Activated CD4-positive, alpha-beta T cell treated with anti-CD3 and anti-CD28 coated beads, Interleukin-2, amount 10 ng/mL, durations not matched to agents 24 days and 14 days (primary cell): ENCODE measurements at regions not wholly inside any gene's neighbourhood (a gene's known extent, or its start where the extent isn't known, plus 50 kb on each side); places are given as distances from the start of the nearest gene placed in this dataset.

ENCODE experiments used
- DNase-seq: peaks from one replicate; pipeline ENCODE4 v3.0.0; 2022
- H3K27ac Mint-ChIP-seq: one replicate; pipeline ENCODE4 v1.8.0; 2022; ENCODE audit warnings: mild to moderate bottlenecking, mixed read lengths
- H3K27me3 Mint-ChIP-seq: one replicate; pipeline ENCODE4 v1.8.0; 2022; ENCODE audit warnings: mixed read lengths
- H3K36me3 Mint-ChIP-seq: one replicate; pipeline ENCODE4 v1.8.0; 2022; ENCODE audit warnings: low read depth, mild to moderate bottlenecking, mixed read lengths
- H3K4me1 Mint-ChIP-seq: one replicate; pipeline ENCODE4 v1.8.0; 2021; ENCODE audit warnings: mixed read lengths
- H3K4me3 Mint-ChIP-seq: one replicate; pipeline ENCODE4 v1.8.0; 2022; ENCODE audit warnings: mild to moderate bottlenecking, moderate library complexity, mixed read lengths
- H3K9me3 Mint-ChIP-seq: one replicate; pipeline ENCODE4 v1.8.0; 2021; ENCODE audit warnings: mixed read lengths
- intact Hi-C: fragments of 100-400 bp; cut with micrococcal nuclease; formaldehyde crosslinking; loops from one replicate; pipeline ENCODE4 v1.15.1; 2023

- intact Hi-C loops, result no loop called here
- no peak overlapping the region for H3K27ac Mint-ChIP-seq
- no peaks in the 10 kb centered on the region for H3K9me3 Mint-ChIP-seq
- no peaks in the 10 kb centered on the region for H3K36me3 Mint-ChIP-seq
- no peaks in the 10 kb centered on the region for H3K27me3 Mint-ChIP-seq
- H3K4me3 Mint-ChIP-seq, result no peak overlapping the region
- H3K4me1 Mint-ChIP-seq, result no peaks in the 10 kb centered on the region
- DNase-seq, result no peak
These were observed 157.7 kb downstream of the PAPSS1 start for GRCh38 chr4:107562316-107562715.

- no peaks in the 10 kb centered on the region for H3K27me3 Mint-ChIP-seq
- intact Hi-C loops, result no loop called here
- no peaks in the 10 kb centered on the region for H3K36me3 Mint-ChIP-seq
- H3K9me3 Mint-ChIP-seq, result no peaks in the 10 kb centered on the region
- no peak overlapping the region for H3K27ac Mint-ChIP-seq
- H3K4me3 Mint-ChIP-seq, result no peak overlapping the region
- no peaks in the 10 kb centered on the region for H3K4me1 Mint-ChIP-seq
- no peak for DNase-seq
These were observed 158.6 kb downstream of the PAPSS1 start for GRCh38 chr4:107561481-107561880.

- no peaks in the 10 kb centered on the region for H3K4me1 Mint-ChIP-seq
- H3K27ac Mint-ChIP-seq, result no peak overlapping the region
- intact Hi-C loops, result no loop called here
These were observed 160.4 kb downstream of the PAPSS1 start for GRCh38 chr4:107559653-107560052.

GRCh38 chr4:107552306-107552705 is 167.7 kb downstream of the PAPSS1 start:
- intact Hi-C loops, result loop anchor here (5.0 kb wide), 1 partner anchor 185 kb away; no protein-coding TSS in a partner anchor
- Mint-ChIP-seq H3K27ac (no peak overlapping the region), H3K4me3 (no peak overlapping the region), H3K27me3 (no peaks in the 10 kb centered on the region), H3K4me1 (no peaks in the 10 kb centered on the region), H3K36me3 (no peaks in the 10 kb centered on the region), H3K9me3 (no peaks in the 10 kb centered on the region)
- DNase-seq, result no peak

More at GRCh38 chr4:107559653-107560052, 160.4 kb downstream of the PAPSS1 start:
- no peak for DNase-seq
- Mint-ChIP-seq H3K4me3 (no peak overlapping the region), H3K36me3 (no peaks in the 10 kb centered on the region), H3K9me3 (no peaks in the 10 kb centered on the region), H3K27me3 (no peaks in the 10 kb centered on the region)

- no peak overlapping the region for H3K4me3 Mint-ChIP-seq
- intact Hi-C loops, result no loop called here
- peaks cover 4% of the 10 kb centered on the region for H3K9me3 Mint-ChIP-seq
- no peaks in the 10 kb centered on the region for H3K36me3 Mint-ChIP-seq
- peaks cover 2% of the 10 kb centered on the region for H3K27me3 Mint-ChIP-seq
- no peak overlapping the region for H3K27ac Mint-ChIP-seq
- DNase-seq, result no peak
- H3K4me1 Mint-ChIP-seq, result no peaks in the 10 kb centered on the region
These were observed 171.7 kb downstream of the PAPSS1 start for GRCh38 chr4:107548211-107548905.

GRCh38 chr4:107546638-107547037 is 173.4 kb downstream of the PAPSS1 start:
- no peaks in the 10 kb centered on the region for H3K36me3 Mint-ChIP-seq
- peaks cover 4% of the 10 kb centered on the region for H3K9me3 Mint-ChIP-seq
- intact Hi-C loops, result no loop called here
- no peak overlapping the region for H3K27ac Mint-ChIP-seq
- H3K4me1 Mint-ChIP-seq, result no peaks in the 10 kb centered on the region
- no peak overlapping the region for H3K4me3 Mint-ChIP-seq
- no peak for DNase-seq
- peaks cover 2% of the 10 kb centered on the region for H3K27me3 Mint-ChIP-seq

- H3K36me3 Mint-ChIP-seq, result no peaks in the 10 kb centered on the region
- H3K4me3 Mint-ChIP-seq, result no peak overlapping the region
- peaks cover 7% of the 10 kb centered on the region for H3K27me3 Mint-ChIP-seq
- no peaks in the 10 kb centered on the region for H3K9me3 Mint-ChIP-seq
- H3K27ac Mint-ChIP-seq, result no peak overlapping the region
- intact Hi-C loops, result no loop called here
- DNase-seq, result no peak
- no peaks in the 10 kb centered on the region for H3K4me1 Mint-ChIP-seq
These were observed 178.5 kb downstream of the PAPSS1 start for GRCh38 chr4:107541511-107541910.

GRCh38 chr4:107531927-107532326 is 188.1 kb downstream of the PAPSS1 start:
- Mint-ChIP-seq H3K4me3 (no peak overlapping the region), H3K4me1 (no peaks in the 10 kb centered on the region), H3K27me3 (peaks cover 9% of the 10 kb centered on the region), H3K9me3 (no peaks in the 10 kb centered on the region), H3K36me3 (no peaks in the 10 kb centered on the region), H3K27ac (no peak overlapping the region)
- intact Hi-C loops, result no loop called here
- DNase-seq, result no peak

GRCh38 chr4:107520368-107520767 is 199.7 kb downstream of the PAPSS1 start:
- no peak for DNase-seq
- H3K36me3 Mint-ChIP-seq, result no peaks in the 10 kb centered on the region
- no peak overlapping the region for H3K4me3 Mint-ChIP-seq
- no peaks in the 10 kb centered on the region for H3K4me1 Mint-ChIP-seq
- no peaks in the 10 kb centered on the region for H3K27me3 Mint-ChIP-seq
- no peaks in the 10 kb centered on the region for H3K9me3 Mint-ChIP-seq
- no peak overlapping the region for H3K27ac Mint-ChIP-seq
- intact Hi-C loops, result no loop called here

GRCh38 chr4:107519053-107519452 is 201.0 kb downstream of the PAPSS1 start:
- Mint-ChIP-seq H3K4me3 (no peak overlapping the region), H3K27ac (no peak overlapping the region), H3K27me3 (no peaks in the 10 kb centered on the region), H3K36me3 (no peaks in the 10 kb centered on the region), H3K4me1 (no peaks in the 10 kb centered on the region), H3K9me3 (no peaks in the 10 kb centered on the region)
- DNase-seq, result no peak
- intact Hi-C loops, result no loop called here

- no peak for DNase-seq
- Mint-ChIP-seq H3K27me3 (no peaks in the 10 kb centered on the region), H3K36me3 (no peaks in the 10 kb centered on the region), H3K9me3 (no peaks in the 10 kb centered on the region), H3K27ac (no peak overlapping the region), H3K4me3 (no peak overlapping the region), H3K4me1 (no peaks in the 10 kb centered on the region)
- intact Hi-C loops, result no loop called here
These were observed 202.0 kb downstream of the PAPSS1 start for GRCh38 chr4:107518076-107518475.

GRCh38 chr4:107512549-107512948 is 207.5 kb downstream of the PAPSS1 start:
- Mint-ChIP-seq H3K36me3 (no peaks in the 10 kb centered on the region), H3K4me3 (no peak overlapping the region), H3K27me3 (no peaks in the 10 kb centered on the region), H3K27ac (no peak overlapping the region), H3K4me1 (no peaks in the 10 kb centered on the region), H3K9me3 (no peaks in the 10 kb centered on the region)
- DNase-seq, result no peak
- intact Hi-C loops, result no loop called here

GRCh38 chr4:107509615-107510014 is 210.4 kb downstream of the PAPSS1 start:
- no peak for DNase-seq
- Mint-ChIP-seq H3K27ac (no peak overlapping the region), H3K4me1 (no peaks in the 10 kb centered on the region), H3K36me3 (no peaks in the 10 kb centered on the region), H3K27me3 (no peaks in the 10 kb centered on the region), H3K9me3 (no peaks in the 10 kb centered on the region), H3K4me3 (no peak overlapping the region)
- intact Hi-C loops, result no loop called here

- Mint-ChIP-seq H3K36me3 (no peaks in the 10 kb centered on the region), H3K27me3 (no peaks in the 10 kb centered on the region), H3K4me3 (no peak overlapping the region), H3K9me3 (no peaks in the 10 kb centered on the region), H3K27ac (no peak overlapping the region), H3K4me1 (peaks cover 6% of the 10 kb centered on the region)
- no peak for DNase-seq
- intact Hi-C loops, result no loop called here
These were observed 219.5 kb downstream of the PAPSS1 start for GRCh38 chr4:107500551-107500950.

- Mint-ChIP-seq H3K9me3 (no peaks in the 10 kb centered on the region), H3K4me1 (peaks cover 6% of the 10 kb centered on the region), H3K27ac (no peak overlapping the region), H3K36me3 (no peaks in the 10 kb centered on the region), H3K27me3 (no peaks in the 10 kb centered on the region), H3K4me3 (no peak overlapping the region)
- intact Hi-C loops, result no loop called here
- no peak for DNase-seq
These were observed 223.0 kb downstream of the PAPSS1 start for GRCh38 chr4:107497054-107497453.
